ENCODE measurements at regions not wholly inside any gene's neighbourhood (a gene's known extent, or its start where the extent isn't known, plus 50 kb on each side); places are given as distances from the start of the nearest gene placed in this dataset.

GRCh38 chr6:163823577-163823976, 409.1 kb downstream of the QKI start:
- no peak overlapping the region for H2BK20ac ChIP-seq (ENCODE audit: low read depth, low read length, poor library complexity, severe bottlenecking)
- H2AFZ ChIP-seq (ENCODE audit: low read length), result no peak overlapping the region
- WGBS (ENCODE audit: extremely low coverage, insufficient read length, low lambda C conversion rate), result no CpG with 5 or more reads among the region's 5 CpGs
- no peaks in the 10 kb centered on the region for H3K4me1 Mint-ChIP-seq
- no peaks in the 10 kb centered on the region for H3K27me3 ChIP-seq (ENCODE audit: insufficient read depth, low read length)
- H3K14ac ChIP-seq (ENCODE audit: insufficient read depth, low read length), result no peak overlapping the region
- no peaks in the 10 kb centered on the region for H3K4me1 ChIP-seq (ENCODE audit: insufficient read depth, low read length)
- H4K20me1 ChIP-seq (ENCODE audit: control insufficient read depth, insufficient read depth, insufficient read length), result no peaks in the 10 kb centered on the region
- H4K91ac ChIP-seq (ENCODE audit: insufficient read length, low read depth, low read length), result no peak overlapping the region
- no peak overlapping the region for H4K8ac ChIP-seq (replicated peaks; ENCODE audit: insufficient read length, low read depth, low read length)
- H4K5ac ChIP-seq (ENCODE audit: insufficient read length, low read depth, low read length), result no peak overlapping the region
- H3K56ac ChIP-seq (ENCODE audit: insufficient read length, low read depth, low read length), result no peak overlapping the region
- no peak for DNase-seq
- H2BK15ac ChIP-seq (ENCODE audit: low read depth, low read length), result no peak overlapping the region
- TF ChIP-seq CTCF (conservative IDR thresholded peaks at IDR 0.05), result no peak
- H3K23ac ChIP-seq (ENCODE audit: insufficient read length, low read depth, low read length), result no peak overlapping the region
- H3K27me3 Mint-ChIP-seq (ENCODE audit: low read depth), result peaks cover 4% of the 10 kb centered on the region; the same call in 1 of the 2 replicates
- no peak overlapping the region for H3K4me2 ChIP-seq (ENCODE audit: insufficient read depth, insufficient read length, low read length)
- H3K79me2 ChIP-seq (ENCODE audit: insufficient read depth, low read length), result no peaks in the 10 kb centered on the region
- no peaks in the 10 kb centered on the region; a peak in 1 of 5 replicates for H3K9me3 Mint-ChIP-seq
- no peak overlapping the region for H3K27ac ChIP-seq (ENCODE audit: insufficient read length, low read depth, low read length)
- H2BK5ac ChIP-seq (ENCODE audit: insufficient read length, low read length), result no peak overlapping the region
- H3K23me2 ChIP-seq (ENCODE audit: insufficient read length, low read depth, low read length, poor library complexity, severe bottlenecking), result no peaks in the 10 kb centered on the region
- no peak overlapping the region for H3K4me3 Mint-ChIP-seq
- no peaks in the 10 kb centered on the region for H3K9me3 ChIP-seq (ENCODE audit: control insufficient read depth, low read depth, low read length)
- no peak overlapping the region for H3K9ac ChIP-seq (ENCODE audit: extremely low read depth, insufficient read length, low read length)
- H3K4ac ChIP-seq (ENCODE audit: low read depth, low read length), result no peak overlapping the region
- H3K79me1 ChIP-seq (ENCODE audit: insufficient read depth, low read depth, low read length, poor library complexity, severe bottlenecking), result no peaks in the 10 kb centered on the region
- H2AK5ac ChIP-seq (ENCODE audit: insufficient read length, low read length), result no peak overlapping the region
- H3T11ph ChIP-seq (ENCODE audit: low read length), result no peak overlapping the region
- no peak overlapping the region for H3K27ac Mint-ChIP-seq
- H3K18ac ChIP-seq (ENCODE audit: insufficient read length, low read depth, low read length), result no peak overlapping the region
- H2BK120ac ChIP-seq (ENCODE audit: low read depth, low read length, poor library complexity, severe bottlenecking), result no peak overlapping the region
- no peaks in the 10 kb centered on the region; a peak in 1 of 7 replicates for H3K36me3 Mint-ChIP-seq (ENCODE audit: insufficient read depth in 1 of 3, low read depth in 3 of 3)
- no peak overlapping the region for H2BK12ac ChIP-seq (ENCODE audit: insufficient read length, low read depth, low read length)

Data from H9 (cell line).